Caco-2 (cell line): ENCODE measurements at regions not wholly inside any gene's neighbourhood (a gene's known extent, or its start where the extent isn't known, plus 50 kb on each side); places are given as distances from the start of the nearest gene placed in this dataset.

ENCODE experiments used
- BruUV-seq: library from RNA; stranded (reverse); fragments of 400-500 nt; replicated peaks from 2 replicates; lab custom pipeline; 2021; lab: Mats Ljungman, UMichigan
- CTCF ChIA-PET: fragments of 300-600 bp; sonication (Branson Sonifier 250); formaldehyde crosslinking; loops from one replicate; lab custom pipeline; 2022; ENCODE audit warnings: antibody characterized with exemption; lab: Charles Lee
- POLR2A ChIA-PET: fragments of 300-600 bp; sonication (Branson Sonifier 250); formaldehyde crosslinking; loops from one replicate; lab custom pipeline; 2022; ENCODE audit warnings: antibody characterized with exemption; lab: Charles Lee
- DNase-seq, 2 experiments: peaks; one replicate each; pipeline versions ENCODE4 v3.0.0 to v3.0.0-alpha.2; 2020 to 2022
- H3K27me3 ChIP-seq: replicated peaks from 2 replicates; pipeline ENCODE4 v1.6.0; 2011; ENCODE audit warnings: low read length; ENCODE audit not compliant: control insufficient read depth, insufficient read depth
- H3K36me3 ChIP-seq: 2 replicates; pipeline ENCODE4 v1.5.1; 2011; ENCODE audit warnings: low read length; ENCODE audit not compliant: control insufficient read depth, insufficient read depth
- H3K4me1 ChIP-seq: fragments of 250-450 bp; sonication (Bioruptor Pico); 2 replicates; pipeline ENCODE4 v1.5.1; 2020; ENCODE audit warnings: mild to moderate bottlenecking
- H3K4me3 ChIP-seq: 2 replicates; pipeline ENCODE4 v1.5.1; 2011; ENCODE audit warnings: low read depth, mild to moderate bottlenecking, control low read depth, low read length
- H3K9me3 ChIP-seq: fragments of 250-450 bp; sonication (Bioruptor Pico); 2 replicates; pipeline ENCODE4 v1.5.1; 2020; ENCODE audit warnings: mild to moderate bottlenecking, moderate library complexity
- H3K27ac Mint-ChIP-seq: one replicate; pipeline ENCODE4 v1.8.0; 2022; ENCODE audit warnings: mixed read lengths; ENCODE audit not compliant: unreplicated experiment
- H3K27me3 Mint-ChIP-seq: one replicate; pipeline ENCODE4 v1.8.0; 2022; ENCODE audit warnings: mixed read lengths; ENCODE audit not compliant: insufficient read depth, unreplicated experiment
- H3K36me3 Mint-ChIP-seq: one replicate; pipeline ENCODE4 v1.8.0; 2022; ENCODE audit warnings: mild to moderate bottlenecking, mixed read lengths; ENCODE audit not compliant: insufficient read depth, unreplicated experiment
- H3K4me1 Mint-ChIP-seq: one replicate; pipeline ENCODE4 v1.8.0; 2022; ENCODE audit warnings: low read depth, mixed read lengths; ENCODE audit not compliant: unreplicated experiment
- H3K4me3 Mint-ChIP-seq: one replicate; pipeline ENCODE4 v1.8.0; 2022; ENCODE audit warnings: mild to moderate bottlenecking, moderate library complexity, mixed read lengths; ENCODE audit not compliant: unreplicated experiment
- H3K9me3 Mint-ChIP-seq: one replicate; pipeline ENCODE4 v1.8.0; 2022; ENCODE audit warnings: mixed read lengths; ENCODE audit not compliant: unreplicated experiment
- CTCF ChIP-seq, 2 experiments: fragments of 200-600 bp in 1 of 2; IDR thresholded peaks; 1 replicate in 1 of 2; 2 replicates in 1 of 2; pipeline versions ENCODE4 v1.5.1 to v1.8.0; 2011 to 2022; ENCODE audit warnings: antibody characterized with exemption in 1 of 2, control low read depth in 1 of 2, inconsistent platforms in 1 of 2, low read depth in 1 of 2, low read length in 1 of 2, mild to moderate bottlenecking in 1 of 2, moderate library complexity in 1 of 2; ENCODE audit not compliant: insufficient read depth in 1 of 2, severe bottlenecking in 1 of 2, unreplicated experiment in 1 of 2
- intact Hi-C: fragments of 100-400 bp; cut with micrococcal nuclease; formaldehyde crosslinking; loops from one replicate; pipeline ENCODE4 v1.10.0; 2022; ENCODE audit not compliant: unreplicated experiment

DNA sequence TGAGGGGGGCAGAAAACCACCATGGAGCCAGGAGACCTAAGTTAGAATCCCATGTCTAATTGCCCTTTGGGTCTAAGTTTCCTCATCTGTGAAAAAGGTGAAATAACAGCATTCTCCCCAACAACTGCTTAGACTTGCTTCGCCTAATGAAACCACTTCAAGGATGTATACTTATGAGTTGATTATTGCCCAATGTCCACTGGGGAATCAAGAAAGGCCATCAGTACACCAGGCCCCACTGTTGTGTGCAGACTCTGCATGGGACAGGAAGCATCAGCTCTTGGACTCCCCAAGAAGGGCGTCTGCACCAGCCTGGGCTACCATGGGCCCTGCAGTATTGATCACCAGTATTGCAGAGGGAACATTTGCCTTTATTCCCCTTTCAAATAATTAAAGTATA is 189.6 kb downstream of the MAFB start:
- ChIA-PET CTCF (no interaction called here), POLR2A (no interaction called here)
- H3K4me1 Mint-ChIP-seq = no peaks in the 10 kb centered on the region
- H3K4me3 Mint-ChIP-seq = no peak overlapping the region
- BruUV-seq = no TSS peak
- H3K27ac Mint-ChIP-seq = no peak overlapping the region
- Histone ChIP-seq H3K9me3 (no peaks in the 10 kb centered on the region), H3K4me3 (no peak overlapping the region), H3K36me3 (no peaks in the 10 kb centered on the region), H3K4me1 (no peaks in the 10 kb centered on the region), H3K27me3 (0 out of 2 replicates have a peak, but pooled peaks cover 1% of the 10 kb centered on the region)
- no peak for TF ChIP-seq CTCF (IDR thresholded peaks at IDR 0.05; ENCODE audit: insufficient read depth in 1 of 2, low read depth in 1 of 2, low read length in 1 of 2, severe bottlenecking in 1 of 2, unreplicated experiment in 1 of 2)
- H3K36me3 Mint-ChIP-seq = no peaks in the 10 kb centered on the region
- intact Hi-C loops = no loop called here
- H3K27me3 Mint-ChIP-seq = peaks cover 6% of the 10 kb centered on the region
- H3K9me3 Mint-ChIP-seq = no peaks in the 10 kb centered on the region
- DNase-seq = no peak

DNA sequence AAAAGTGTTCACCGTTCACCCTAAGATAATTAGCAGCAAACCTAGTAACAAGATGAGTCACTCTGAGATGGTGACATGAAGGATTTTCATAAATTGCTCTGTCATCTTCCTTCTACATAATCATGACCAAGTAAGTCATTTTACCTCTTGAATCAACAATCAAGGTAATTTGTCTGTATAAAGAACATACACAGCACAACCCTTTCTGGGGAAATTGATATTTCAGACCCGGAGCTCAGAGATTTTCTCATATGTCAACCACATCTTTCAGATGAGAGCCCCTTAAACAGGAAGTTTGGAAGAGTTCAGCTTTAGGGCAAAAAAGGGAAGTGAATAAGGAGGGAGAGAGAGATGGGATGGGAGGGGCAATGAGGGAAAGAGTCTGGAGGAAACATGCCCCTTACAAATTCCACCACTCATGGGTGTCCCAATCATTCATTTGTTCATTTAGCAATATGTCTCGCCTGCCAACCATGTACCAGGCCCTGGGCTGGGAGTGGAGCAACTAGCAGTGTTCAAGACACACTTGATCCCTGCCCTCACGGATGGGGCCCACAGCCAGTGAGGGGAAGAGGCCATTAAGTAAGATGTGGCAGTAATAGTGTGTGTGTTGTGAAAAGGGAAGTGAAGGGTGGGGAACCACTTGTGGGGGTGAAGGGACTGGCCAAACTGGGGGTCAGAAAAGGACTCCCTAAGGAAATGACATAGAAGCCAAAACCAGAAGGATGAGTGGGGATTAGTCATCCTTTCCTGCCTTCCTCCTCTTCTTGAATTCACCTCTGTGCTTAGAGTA is 190.9 kb downstream of the MAFB start:
- BruUV-seq = no TSS peak
- H3K9me3 Mint-ChIP-seq = no peaks in the 10 kb centered on the region
- ChIA-PET CTCF (no interaction called here), POLR2A (no interaction called here)
- no peak overlapping the region for H3K27ac Mint-ChIP-seq
- no peak overlapping the region for H3K4me3 ChIP-seq
- no peak for TF ChIP-seq CTCF (IDR thresholded peaks at IDR 0.05; ENCODE audit: insufficient read depth in 1 of 2, low read depth in 1 of 2, low read length in 1 of 2, severe bottlenecking in 1 of 2, unreplicated experiment in 1 of 2)
- no peaks in the 10 kb centered on the region for H3K4me1 Mint-ChIP-seq
- peaks cover 6% of the 10 kb centered on the region for H3K27me3 Mint-ChIP-seq
- H3K27me3 ChIP-seq = 0 out of 2 replicates have a peak, but pooled peaks cover under 1% of the 10 kb centered on the region
- intact Hi-C loops = no loop called here
- no peaks in the 10 kb centered on the region for H3K36me3 Mint-ChIP-seq
- no peak overlapping the region for H3K4me3 Mint-ChIP-seq
- H3K9me3 ChIP-seq = no peaks in the 10 kb centered on the region
- no peaks in the 10 kb centered on the region for H3K36me3 ChIP-seq
- no peak for DNase-seq
- no peaks in the 10 kb centered on the region for H3K4me1 ChIP-seq

- Mint-ChIP-seq H3K4me1 (no peaks in the 10 kb centered on the region), H3K27ac (no peak overlapping the region), H3K4me3 (no peak overlapping the region), H3K9me3 (no peaks in the 10 kb centered on the region), H3K27me3 (peaks cover 2% of the 10 kb centered on the region), H3K36me3 (no peaks in the 10 kb centered on the region)
- H3K4me1 ChIP-seq = no peaks in the 10 kb centered on the region
- ChIA-PET POLR2A (no interaction called here), CTCF (no interaction called here)
- no TSS peak for BruUV-seq
- DNase-seq = no peak
- no peak for TF ChIP-seq CTCF (IDR thresholded peaks at IDR 0.05; ENCODE audit: insufficient read depth in 1 of 2, low read depth in 1 of 2, low read length in 1 of 2, severe bottlenecking in 1 of 2, unreplicated experiment in 1 of 2)
- no peaks in the 10 kb centered on the region for H3K27me3 ChIP-seq
- H3K36me3 ChIP-seq = no peaks in the 10 kb centered on the region
- intact Hi-C loops = no loop called here
- no peaks in the 10 kb centered on the region for H3K9me3 ChIP-seq
- H3K4me3 ChIP-seq = no peak overlapping the region
Measured at GRCh38 chr20:40495956-40496355, 193.1 kb downstream of the MAFB start.
